ENCODE measurements at regions not wholly inside any gene's neighbourhood (a gene's known extent, or its start where the extent isn't known, plus 50 kb on each side); places are given as distances from the start of the nearest gene placed in this dataset.

GRCh38 chr15:61653110-61653509 lies 407.1 kb downstream of the VPS13C start:
- peak in 1 of 2 donors; percentile 15 for DNase-seq
- ATAC-seq, result peak; percentile 62

GRCh38 chr15:61651267-61651666 lies 409.0 kb downstream of the VPS13C start:
- intact Hi-C loops (cut with DNase I, micrococcal nuclease), result no loop called here
- ATAC-seq (no peak), DNase-seq (no peak)

More at GRCh38 chr15:61653110-61653509, 407.1 kb downstream of the VPS13C start:
- intact Hi-C loops (cut with DNase I, micrococcal nuclease), result no loop called here

DNA sequence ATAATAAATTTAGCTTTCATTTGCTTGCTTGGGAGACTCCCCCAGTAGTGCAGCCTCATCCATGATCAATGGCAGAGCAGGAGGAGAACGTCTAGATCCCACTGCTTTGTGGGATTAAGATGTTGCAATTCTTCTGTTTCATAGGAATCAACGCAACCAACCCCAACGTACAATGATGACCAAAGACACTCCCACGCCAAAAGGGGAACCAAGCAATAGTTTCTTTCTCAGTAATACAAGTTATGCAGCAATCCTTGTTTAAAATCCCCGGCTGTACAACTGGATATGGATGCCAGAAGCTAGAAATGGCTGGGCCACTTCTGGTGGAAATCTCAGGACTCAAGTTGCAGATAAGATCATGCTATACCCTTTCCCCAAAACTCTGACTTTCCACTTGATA lies 411.2 kb downstream of the VPS13C start:
- ATAC-seq (no peak), DNase-seq (no peak)
- intact Hi-C loops (cut with DNase I, micrococcal nuclease), result no loop called here

- no peak for DNase-seq
- ATAC-seq, result no peak
- intact Hi-C loops (cut with DNase I, micrococcal nuclease), result no loop called here
Measured at GRCh38 chr15:61644550-61644949, 415.4 kb upstream of the RORA start.

DNA sequence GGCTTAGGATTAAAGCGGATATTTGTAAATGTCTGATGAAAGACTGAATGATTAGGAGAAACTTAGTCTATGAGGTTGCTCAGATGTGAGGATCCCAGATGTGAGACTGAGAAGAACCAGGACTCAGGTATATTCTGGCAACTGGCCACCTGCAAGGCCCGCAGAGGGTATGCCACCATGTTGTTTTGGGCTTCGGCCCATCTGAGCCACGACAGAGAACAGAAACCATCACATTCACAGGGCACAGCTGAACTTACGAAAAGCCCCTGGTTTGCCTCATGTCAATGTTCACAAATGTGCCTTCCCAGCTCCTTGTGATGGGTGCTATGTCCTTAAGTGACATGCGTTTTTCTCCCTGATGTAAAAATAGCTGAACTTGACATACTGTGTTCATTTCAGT lies 412.5 kb upstream of the RORA start:
- intact Hi-C loops (cut with DNase I, micrococcal nuclease), result no loop called here
- no peak for DNase-seq
- ATAC-seq, result no peak

- intact Hi-C loops (cut with DNase I, micrococcal nuclease), result no loop called here
- no peak for ATAC-seq
- DNase-seq, result no peak
Measured at GRCh38 chr15:61640756-61641155, 411.7 kb upstream of the RORA start.

DNA sequence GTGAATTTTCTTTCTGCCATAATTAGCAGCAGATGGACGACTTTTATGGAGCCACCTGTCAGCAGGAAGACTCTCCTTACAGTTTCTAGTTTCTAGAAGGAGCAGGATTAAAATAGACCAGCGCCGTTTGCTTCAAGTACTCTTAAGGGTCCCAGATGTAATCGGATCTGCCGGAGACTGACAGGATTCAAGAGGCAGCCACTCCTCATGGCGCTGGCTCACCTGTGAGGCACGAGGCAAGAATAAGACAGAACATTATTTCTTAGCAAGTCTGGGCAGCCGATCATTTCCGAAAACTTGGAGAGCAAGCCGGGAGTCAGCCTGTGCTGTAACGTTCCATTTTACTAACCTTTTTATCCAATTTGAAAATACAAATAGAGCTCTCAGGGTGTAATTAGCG lies 410.4 kb upstream of the RORA start:
- ATAC-seq, result no peak
- intact Hi-C loops (cut with DNase I, micrococcal nuclease), result no loop called here

GRCh38 chr15:61634837-61635236 lies 405.7 kb upstream of the RORA start:
- intact Hi-C loops (cut with DNase I, micrococcal nuclease), result no loop called here
- DNase-seq (no peak), ATAC-seq (no peak)

More for the DNA sequence above, 410.4 kb upstream of the RORA start:
- no peak for DNase-seq

DNA sequence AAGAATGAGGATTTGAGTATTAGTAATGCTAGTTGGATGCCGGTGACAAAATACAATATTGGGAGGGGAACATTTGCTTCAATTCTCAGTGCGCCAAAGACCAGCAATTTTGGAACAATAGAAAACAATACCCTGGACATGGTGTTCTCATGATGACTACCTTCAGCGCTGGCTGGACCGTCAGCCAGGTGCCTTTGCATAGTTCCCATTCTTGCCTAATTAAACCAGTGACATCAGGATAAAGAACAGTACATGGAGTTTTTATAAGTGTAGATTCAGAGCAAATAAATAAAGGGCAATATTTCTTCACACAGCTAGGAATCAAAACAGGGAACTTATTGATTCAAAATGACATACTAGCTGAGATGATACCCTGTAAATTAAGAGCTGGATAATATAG lies 404.8 kb upstream of the RORA start:
- DNase-seq (no peak), ATAC-seq (no peak)
- intact Hi-C loops (cut with DNase I, micrococcal nuclease), result no loop called here

- ATAC-seq, result no peak
- intact Hi-C loops (cut with DNase I, micrococcal nuclease), result no loop called here
Measured at GRCh38 chr15:61629269-61629668, 400.2 kb upstream of the RORA start.

DNA sequence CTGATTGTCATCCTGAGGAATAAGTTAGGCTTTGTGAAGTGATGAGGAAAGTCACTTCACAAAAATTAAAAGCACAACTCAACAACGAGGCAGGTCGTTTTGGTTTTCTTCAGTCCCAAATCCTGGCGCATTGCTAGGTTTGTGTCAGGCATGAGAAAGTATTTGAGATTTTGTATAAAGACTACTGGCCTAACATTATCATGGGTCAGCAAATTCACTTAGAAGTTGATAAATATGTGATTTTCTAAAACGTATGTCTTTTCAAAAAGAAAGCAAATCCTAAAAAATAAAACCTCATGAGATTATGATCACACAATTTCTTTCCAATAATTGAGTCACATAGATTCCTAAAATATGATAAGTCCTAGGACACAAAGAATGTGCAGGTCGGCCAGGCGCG lies 395.8 kb upstream of the RORA start:
- no peak for DNase-seq
- no peak for ATAC-seq
- intact Hi-C loops (cut with DNase I, micrococcal nuclease), result no loop called here

More at GRCh38 chr15:61629269-61629668, 400.2 kb upstream of the RORA start:
- DNase-seq, result no peak

- intact Hi-C loops (cut with DNase I, micrococcal nuclease), result no loop called here
- ATAC-seq (no peak), DNase-seq (no peak)
Measured at GRCh38 chr15:61623746-61624145, 394.6 kb upstream of the RORA start.

- DNase-seq (no peak), ATAC-seq (no peak)
- intact Hi-C loops (cut with DNase I, micrococcal nuclease), result no loop called here
Measured at GRCh38 chr15:61621865-61622264, 392.8 kb upstream of the RORA start.

DNA sequence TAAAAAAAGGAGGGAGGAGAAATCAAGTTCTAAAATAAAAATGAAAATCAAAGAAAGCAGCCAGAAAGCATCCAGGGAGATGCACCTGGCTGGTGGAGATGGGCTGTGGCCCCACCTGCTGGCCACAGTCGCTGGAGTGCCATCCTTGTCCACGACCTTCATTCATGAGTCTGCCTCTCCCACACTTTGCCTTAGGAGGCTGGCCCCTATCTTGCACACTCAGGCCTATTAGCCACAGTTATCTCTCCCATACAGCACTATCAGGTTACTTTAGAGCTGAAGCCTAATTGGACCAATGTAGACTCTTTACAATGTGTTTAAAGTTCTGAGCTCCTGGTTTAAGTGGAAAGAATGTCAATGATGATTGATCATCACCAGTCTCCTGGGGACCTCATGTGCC lies 392.0 kb upstream of the RORA start:
- DNase-seq (peak in 1 of 2 donors; percentile 15), ATAC-seq (no peak)
- intact Hi-C loops (cut with DNase I, micrococcal nuclease), result no loop called here

DNA sequence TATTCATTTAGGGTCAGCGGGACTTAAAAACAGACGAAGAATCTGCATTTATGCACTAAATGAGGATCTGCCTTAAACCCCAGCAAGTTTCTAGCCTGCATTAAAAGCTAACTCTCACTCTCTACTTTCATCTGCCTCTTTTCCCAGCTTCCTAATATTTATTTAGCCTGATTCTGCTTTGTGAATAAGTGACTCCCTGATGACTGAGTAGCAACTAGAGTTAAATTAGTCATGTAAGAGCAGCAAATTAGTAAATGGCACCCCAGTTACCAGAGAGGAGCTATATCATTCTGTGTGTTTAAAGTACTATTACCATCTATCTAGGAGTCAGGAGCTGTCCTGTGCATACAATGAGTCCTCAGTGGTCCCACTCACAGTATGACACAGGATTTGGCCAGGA lies 391.0 kb upstream of the RORA start:
- intact Hi-C loops (cut with DNase I, micrococcal nuclease), result no loop called here
- DNase-seq (no peak), ATAC-seq (no peak)

DNA sequence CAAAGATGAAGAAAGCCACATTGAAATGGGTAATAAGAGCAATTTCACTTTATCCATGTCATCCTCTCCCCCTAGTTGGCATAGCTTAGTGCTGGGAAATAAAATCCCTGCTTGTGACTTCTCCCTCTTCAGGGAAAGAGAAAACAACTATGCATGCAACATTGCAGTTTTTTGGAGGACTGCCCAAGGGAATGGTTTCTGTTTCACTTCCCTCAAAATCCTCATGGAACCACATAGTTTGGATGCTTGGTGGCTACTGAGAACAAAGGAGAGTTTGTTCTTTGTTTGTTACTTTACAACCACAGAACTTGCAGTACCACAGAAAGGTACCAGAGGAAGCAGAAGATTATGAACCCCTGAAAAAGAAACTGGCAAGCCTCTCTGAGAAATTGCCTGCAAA lies 384.6 kb upstream of the RORA start:
- DNase-seq (no peak), ATAC-seq (no peak)
- intact Hi-C loops (cut with DNase I, micrococcal nuclease), result no loop called here

DNA sequence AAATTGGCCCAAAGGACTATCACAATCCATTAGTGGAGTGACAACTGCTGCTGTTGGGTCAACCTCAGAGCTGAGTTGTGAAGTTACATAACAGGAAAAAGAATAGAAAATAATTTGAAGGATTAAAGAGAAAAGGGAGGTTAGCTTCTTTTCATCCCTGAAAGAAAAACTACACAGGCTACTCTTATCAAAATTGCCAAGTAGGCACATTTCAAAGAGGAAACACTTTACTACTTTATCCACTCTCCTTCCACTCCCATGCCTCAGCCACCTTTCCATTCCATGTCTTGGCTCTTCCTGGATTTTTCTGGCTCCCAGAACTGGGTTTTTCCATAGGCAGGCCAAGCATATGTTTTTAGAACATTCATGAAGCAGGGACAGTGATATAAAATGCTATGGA lies 384.0 kb upstream of the RORA start:
- DNase-seq (no peak), ATAC-seq (no peak)
- intact Hi-C loops (cut with DNase I, micrococcal nuclease), result no loop called here

DNA sequence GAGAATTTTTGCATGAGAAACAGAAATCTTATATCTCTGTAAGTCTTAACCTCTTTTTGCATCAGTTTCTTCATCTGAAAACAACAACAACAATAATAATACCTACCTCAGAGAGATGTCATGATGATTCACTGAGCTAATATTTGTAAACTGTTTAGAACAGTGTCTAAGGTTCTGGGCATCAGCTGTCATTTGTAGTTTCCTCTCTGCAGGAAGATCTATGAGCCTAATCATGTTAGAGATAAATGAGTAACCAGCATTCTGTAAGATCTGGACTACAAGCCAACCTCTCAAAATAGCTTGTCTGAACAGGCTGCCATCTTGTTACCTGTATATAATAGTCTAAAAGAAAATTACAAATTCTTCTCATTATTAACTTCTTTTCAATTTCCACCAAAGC lies 383.0 kb upstream of the RORA start:
- no peak for ATAC-seq
- no peak for DNase-seq
- intact Hi-C loops (cut with DNase I, micrococcal nuclease), result no loop called here

- intact Hi-C loops (cut with DNase I, micrococcal nuclease), result no loop called here
- no peak for ATAC-seq
- DNase-seq, result no peak
Measured at GRCh38 chr15:61605343-61605742, 376.2 kb upstream of the RORA start.

- DNase-seq, result no peak
- intact Hi-C loops (cut with DNase I, micrococcal nuclease), result no loop called here
- no peak for ATAC-seq
Measured at GRCh38 chr15:61598655-61599054, 369.6 kb upstream of the RORA start.

GRCh38 chr15:61584410-61584809 lies 355.3 kb upstream of the RORA start:
- no peak for DNase-seq
- no peak for ATAC-seq
- intact Hi-C loops (cut with DNase I, micrococcal nuclease), result no loop called here

GRCh38 chr15:61582092-61582491 lies 353.0 kb upstream of the RORA start:
- ATAC-seq (no peak), DNase-seq (no peak)
- intact Hi-C loops (cut with DNase I, micrococcal nuclease), result no loop called here
